Ovary (tissue), 7 donors: ENCODE measurements at regions not wholly inside any gene's neighbourhood (a gene's known extent, or its start where the extent isn't known, plus 50 kb on each side); places are given as distances from the start of the nearest gene placed in this dataset.

Experiments
- DNase-seq, 5 donors: peaks; one replicate each; pipeline ENCODE4 v3.0.0-alpha.2; 2019 to 2020
- H3K27ac ChIP-seq, 2 donors: fragments of 200-600 bp; one replicate each; pipeline versions ENCODE4 v1.5.1 to v1.8.0; 2019 to 2022
- H3K27me3 ChIP-seq: fragments of 200-600 bp; one replicate; pipeline ENCODE4 v1.8.0; 2022
- H3K36me3 ChIP-seq: fragments of 200-600 bp; sonication (generic); one replicate; pipeline ENCODE4 v1.5.1; 2019
- H3K4me1 ChIP-seq: one replicate; pipeline ENCODE4 v1.8.1; 2013; ENCODE audit warnings: mild to moderate bottlenecking, moderate library complexity; ENCODE audit not compliant: insufficient read depth
- H3K4me3 ChIP-seq: fragments of 200-600 bp; sonication (generic); one replicate; pipeline ENCODE4 v1.5.1; 2017
- H3K9me3 ChIP-seq, 2 donors: fragments of 200-600 bp in 1 of 2; sonication (generic) in 1 of 2; one replicate each; pipeline versions ENCODE4 v1.5.1 to v1.8.1; 2013 to 2019; ENCODE audit warnings: mild to moderate bottlenecking in 1 of 2, moderate library complexity in 1 of 2
- CTCF ChIP-seq, 3 donors: fragments of 450-650 bp in 2 of 3; fragments of 200-600 bp in 1 of 3; IDR thresholded peaks; one replicate each; pipeline versions ENCODE4 v1.5.1 to v1.8.0; 2016 to 2022; ENCODE audit warnings: antibody characterized with exemption in 3 of 3, mild to moderate bottlenecking in 1 of 3
- EP300 ChIP-seq: sonication (generic); formaldehyde crosslinking; IDR thresholded peaks from one replicate; pipeline ENCODE4 v1.6.1; 2017; ENCODE audit warnings: antibody characterized with exemption
- POLR2A ChIP-seq: fragments of 450-650 bp; IDR thresholded peaks from one replicate; pipeline ENCODE4 v1.6.1; 2017; ENCODE audit warnings: antibody characterized with exemption, mild to moderate bottlenecking, moderate library complexity
- WGBS, 3 donors: extraction: QIAGEN DNeasy Blood & Tissue Kit in 1 of 3; methylation state at CpG; one replicate each; pipeline versions ENCODE4 v1.1.5 to v1.1.7; 2013 to 2017; 5-methylcytosine and 5-hydroxymethylcytosine counted together
- intact Hi-C, 4 donors: fragments of 100-400 bp; cut with DNase I; formaldehyde crosslinking; loops; one replicate each; pipeline versions ENCODE4 v1.11.0 to v1.15.1; 2022 to 2023
- donor health status: DM: no; HTN: no; CAD: no; lungs with moderate emphysema.
- donor health status: DM: no; HTN: no; CAD: no.
- donor health status: Bipolar disorder and iron deficiency.
- donor health status: DM: no; HTN: no; CAD: no.
- donor health status: DM: yes; HTN: yes; CAD: no.

DNA sequence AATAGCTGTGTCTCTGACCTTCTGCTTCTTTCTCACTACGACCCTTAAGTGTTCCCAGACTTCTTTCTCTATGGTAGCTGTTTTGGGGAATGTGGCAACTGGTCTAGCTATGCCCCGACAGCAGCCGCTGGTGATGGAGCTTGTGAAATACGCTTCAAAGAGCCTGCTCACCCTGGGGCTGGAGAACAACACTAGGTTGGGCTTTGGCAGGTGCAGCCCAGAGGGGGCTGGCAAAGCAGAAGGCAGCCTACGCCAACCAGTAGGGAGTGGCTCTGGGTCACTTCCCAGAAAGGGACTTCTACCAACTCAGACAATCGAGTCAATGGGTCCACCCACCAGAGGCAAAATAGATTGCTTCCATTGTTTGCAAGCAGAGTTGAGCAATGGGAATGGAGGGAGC is 262.8 kb downstream of the LMO4 start:
- no peaks in the 10 kb centered on the region for H3K27me3 ChIP-seq
- H3K36me3 ChIP-seq = no peaks in the 10 kb centered on the region
- intact Hi-C loops = no loop called here
- H3K4me3 ChIP-seq = no peak overlapping the region
- H3K9me3 ChIP-seq = no peaks in the 10 kb centered on the region
- peaks cover 2% of the 10 kb centered on the region for H3K4me1 ChIP-seq
- 76 to 90% (median 86%) methylated on average over 6 of the region's 6 CpGs for WGBS, 3 donors
- DNase-seq = no peak
- no peak overlapping the region for H3K27ac ChIP-seq
- no peak for TF ChIP-seq CTCF (IDR thresholded peaks at IDR 0.05)

GRCh38 chr1:87592156-87592555 is 263.5 kb downstream of the LMO4 start:
- H3K27ac ChIP-seq = no peak overlapping the region
- H3K27me3 ChIP-seq = no peaks in the 10 kb centered on the region
- no peak overlapping the region for H3K4me3 ChIP-seq
- WGBS, 3 donors = 95 to 96% (median 96%) methylated on average over 2 of the region's 2 CpGs
- intact Hi-C loops = no loop called here
- no peak for DNase-seq
- no peaks in the 10 kb centered on the region for H3K36me3 ChIP-seq
- no peaks in the 10 kb centered on the region for H3K9me3 ChIP-seq
- H3K4me1 ChIP-seq = peaks cover 2% of the 10 kb centered on the region
- TF ChIP-seq EP300 = no peak
- TF ChIP-seq POLR2A = no peak

GRCh38 chr1:87594736-87595383 is 266.2 kb downstream of the LMO4 start:
- DNase-seq = no peak
- intact Hi-C loops = no loop called here
- H3K27ac ChIP-seq = no peak overlapping the region
- TF ChIP-seq POLR2A = no peak
- no peak for TF ChIP-seq CTCF (IDR thresholded peaks at IDR 0.05)
- TF ChIP-seq EP300 = no peak
- H3K4me3 ChIP-seq = no peak overlapping the region
- H3K9me3 ChIP-seq = no peaks in the 10 kb centered on the region
- H3K36me3 ChIP-seq = no peaks in the 10 kb centered on the region
- H3K4me1 ChIP-seq = peaks cover 2% of the 10 kb centered on the region
- WGBS, 3 donors = 65 to 71% (median 69%) methylated on average over 8 of the region's 8 CpGs
- H3K27me3 ChIP-seq = no peaks in the 10 kb centered on the region

- H3K9me3 ChIP-seq = no peaks in the 10 kb centered on the region
- no peak for DNase-seq
- no peaks in the 10 kb centered on the region for H3K27me3 ChIP-seq
- TF ChIP-seq CTCF (IDR thresholded peaks at IDR 0.05) (no peak), EP300 (no peak), POLR2A (no peak)
- H3K4me3 ChIP-seq = no peak overlapping the region
- WGBS, 3 donors = 73 to 79% (median 74%) methylated on average over 3 of the region's 3 CpGs
- H3K4me1 ChIP-seq = peaks cover 2% of the 10 kb centered on the region
- H3K27ac ChIP-seq = no peak overlapping the region
- intact Hi-C loops = no loop called here
- H3K36me3 ChIP-seq = no peaks in the 10 kb centered on the region
These were observed 266.7 kb downstream of the LMO4 start for GRCh38 chr1:87595384-87595781.

GRCh38 chr1:87598429-87598828 is 269.7 kb downstream of the LMO4 start:
- H3K9me3 ChIP-seq = no peaks in the 10 kb centered on the region
- H3K36me3 ChIP-seq = no peaks in the 10 kb centered on the region
- no peaks in the 10 kb centered on the region for H3K27me3 ChIP-seq
- H3K4me1 ChIP-seq = peaks cover 2% of the 10 kb centered on the region
- H3K4me3 ChIP-seq = no peak overlapping the region
- TF ChIP-seq POLR2A (no peak), EP300 (no peak)
- no peak for DNase-seq
- 87 to 96% (median 89%) methylated on average over 3 of the region's 3 CpGs for WGBS, 3 donors
- intact Hi-C loops = no loop called here
- H3K27ac ChIP-seq = no peak overlapping the region
